Breast epithelium (tissue), 4 donors: ENCODE measurements at regions not wholly inside any gene's neighbourhood (a gene's known extent, or its start where the extent isn't known, plus 50 kb on each side); places are given as distances from the start of the nearest gene placed in this dataset.

ENCODE experiments used
- DNase-seq, 2 donors: peaks; one replicate each; pipeline ENCODE4 v3.0.0-alpha.2; 2019; ENCODE audit warnings: low spot score in 2 of 2
- H3K27ac ChIP-seq, 2 donors: fragments of 200-600 bp; sonication (generic) in 1 of 2; one replicate each; pipeline ENCODE4 v1.5.1; 2016 to 2019; ENCODE audit warnings: mild to moderate bottlenecking in 1 of 2
- H3K27me3 ChIP-seq, 2 donors: fragments of 200-600 bp; sonication (generic) in 1 of 2; one replicate each; pipeline versions ENCODE4 v1.5.1 to v1.6.0; 2017 to 2019; ENCODE audit warnings: control low read depth in 1 of 2, mild to moderate bottlenecking in 1 of 2
- H3K36me3 ChIP-seq: fragments of 200-600 bp; one replicate; pipeline ENCODE4 v1.5.1; 2019
- H3K4me1 ChIP-seq, 2 donors: fragments of 200-600 bp; sonication (generic); one replicate each; pipeline ENCODE4 v1.5.1; 2016 to 2019; ENCODE audit warnings: control low read depth in 1 of 2
- H3K4me3 ChIP-seq, 3 donors: fragments of 200-600 bp; sonication (generic); 1 replicate in 2 of 3; 2 replicates in 1 of 3; pipeline ENCODE4 v1.5.1; 2016 to 2019; ENCODE audit warnings: mild to moderate bottlenecking in 3 of 3, moderate library complexity in 2 of 3
- H3K9me3 ChIP-seq, 2 donors: fragments of 200-600 bp; sonication (generic) in 1 of 2; one replicate each; pipeline ENCODE4 v1.5.1; 2016 to 2019; ENCODE audit warnings: control low read depth in 1 of 2
- POLR2A ChIP-seq: fragments of 450-650 bp; IDR thresholded peaks from one replicate; pipeline ENCODE4 v1.6.1; 2016; ENCODE audit warnings: antibody characterized with exemption, mild to moderate bottlenecking, moderate library complexity
- POLR2AphosphoS5 ChIP-seq, 3 donors: sonication (generic); formaldehyde crosslinking; IDR thresholded peaks; one replicate each; pipeline ENCODE4 v1.6.1; 2017; ENCODE audit warnings: antibody characterized with exemption in 3 of 3
- intact Hi-C: fragments of 100-400 bp; cut with DNase I; formaldehyde crosslinking; loops from one replicate; pipeline ENCODE4 v1.15.1; 2023; ENCODE audit warnings: low total_unique reads
- TF ChIP-seq, protein P1 (sequence below), 3 donors: fragments of 450-650 bp; IDR thresholded peaks; one replicate each; pipeline ENCODE4 v1.5.1; 2016 to 2017; ENCODE audit warnings: antibody characterized with exemption in 3 of 3, mild to moderate bottlenecking in 3 of 3, moderate library complexity in 3 of 3

DNA sequence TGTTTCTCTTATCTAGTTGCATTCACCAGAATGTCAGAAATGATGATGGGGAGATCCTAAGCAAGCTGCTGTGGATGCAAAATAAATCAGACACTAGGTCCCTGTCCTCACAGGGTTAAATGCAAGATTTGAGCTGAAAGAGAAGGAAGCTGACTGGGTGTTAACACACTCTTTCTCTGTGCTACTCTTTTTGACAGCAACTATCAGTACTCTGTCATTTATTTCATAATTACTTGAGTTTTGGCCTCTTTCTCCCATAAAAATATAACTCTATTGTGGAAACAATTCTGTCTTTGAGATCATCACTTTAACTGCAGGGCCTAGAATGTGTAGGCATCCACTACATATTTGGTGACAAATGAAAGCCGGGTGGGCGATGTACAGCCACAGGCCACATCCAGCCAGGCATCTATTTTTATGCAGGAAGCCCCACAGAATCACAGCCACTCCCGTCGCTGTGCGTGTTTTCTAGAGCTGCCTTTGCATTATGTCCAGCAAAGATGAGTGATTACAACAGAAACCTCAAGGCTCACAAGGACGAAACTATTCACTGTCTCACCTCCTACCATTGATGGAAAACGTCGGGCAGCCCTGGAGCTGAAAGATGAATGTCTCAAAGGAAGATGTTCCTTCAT, 849.0 kb downstream of the RNF144A start:
- peaks cover 10 to 20% of the 10 kb centered on the region in 2 donors for H3K9me3 ChIP-seq
- no peaks in the 10 kb centered on the region for H3K36me3 ChIP-seq
- no peak overlapping the region for H3K4me3 ChIP-seq
- no peaks in the 10 kb centered on the region for H3K4me1 ChIP-seq
- no peak overlapping the region for H3K27ac ChIP-seq
- intact Hi-C loops, result no loop called here
- TF ChIP-seq POLR2AphosphoS5 (IDR thresholded peaks at IDR 0.05) (no peak), POLR2A (no peak)
- TF ChIP-seq, protein P1, sequence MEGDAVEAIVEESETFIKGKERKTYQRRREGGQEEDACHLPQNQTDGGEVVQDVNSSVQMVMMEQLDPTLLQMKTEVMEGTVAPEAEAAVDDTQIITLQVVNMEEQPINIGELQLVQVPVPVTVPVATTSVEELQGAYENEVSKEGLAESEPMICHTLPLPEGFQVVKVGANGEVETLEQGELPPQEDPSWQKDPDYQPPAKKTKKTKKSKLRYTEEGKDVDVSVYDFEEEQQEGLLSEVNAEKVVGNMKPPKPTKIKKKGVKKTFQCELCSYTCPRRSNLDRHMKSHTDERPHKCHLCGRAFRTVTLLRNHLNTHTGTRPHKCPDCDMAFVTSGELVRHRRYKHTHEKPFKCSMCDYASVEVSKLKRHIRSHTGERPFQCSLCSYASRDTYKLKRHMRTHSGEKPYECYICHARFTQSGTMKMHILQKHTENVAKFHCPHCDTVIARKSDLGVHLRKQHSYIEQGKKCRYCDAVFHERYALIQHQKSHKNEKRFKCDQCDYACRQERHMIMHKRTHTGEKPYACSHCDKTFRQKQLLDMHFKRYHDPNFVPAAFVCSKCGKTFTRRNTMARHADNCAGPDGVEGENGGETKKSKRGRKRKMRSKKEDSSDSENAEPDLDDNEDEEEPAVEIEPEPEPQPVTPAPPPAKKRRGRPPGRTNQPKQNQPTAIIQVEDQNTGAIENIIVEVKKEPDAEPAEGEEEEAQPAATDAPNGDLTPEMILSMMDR (IDR thresholded peaks at IDR 0.05), result no peak
- H3K27me3 ChIP-seq, result no peaks in the 10 kb centered on the region
- no peak for DNase-seq

DNA sequence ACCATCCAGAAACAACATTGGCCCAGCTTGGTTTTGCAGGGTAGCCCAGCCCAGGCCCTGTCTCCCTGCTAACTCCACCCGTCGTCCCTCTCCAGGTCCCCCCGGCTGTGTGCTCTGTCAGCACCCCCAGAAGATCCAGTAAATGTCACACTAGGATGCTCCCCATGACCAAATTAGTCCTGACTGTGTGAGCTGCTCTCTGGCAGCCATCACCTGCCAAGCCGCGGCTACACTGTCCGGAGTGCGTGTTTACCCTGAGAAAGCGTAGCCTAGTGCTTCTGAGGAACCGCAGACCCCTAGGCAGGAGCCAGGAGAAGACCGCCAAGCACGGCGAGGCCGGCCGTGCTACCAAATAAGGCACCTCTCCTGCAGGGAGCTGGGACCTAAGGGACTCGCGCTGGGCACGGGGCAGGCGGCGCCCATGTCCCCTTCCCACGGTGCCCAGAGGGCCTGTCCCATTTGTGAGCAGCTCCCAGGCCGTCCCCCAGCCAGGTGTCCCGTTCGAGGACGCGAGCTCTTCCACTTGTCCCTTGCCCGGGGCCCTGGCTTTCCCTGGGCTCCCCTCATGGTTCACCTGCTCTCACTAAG, 849.9 kb downstream of the RNF144A start:
- H3K9me3 ChIP-seq, result peaks cover 10 to 20% of the 10 kb centered on the region in 2 donors
- intact Hi-C loops, result no loop called here
- H3K4me3 ChIP-seq, result no peak overlapping the region
- TF ChIP-seq POLR2A (no peak), POLR2AphosphoS5 (IDR thresholded peaks at IDR 0.05) (no peak)
- TF ChIP-seq, protein P1 (IDR thresholded peaks at IDR 0.05), result no peak
- no peaks in the 10 kb centered on the region for H3K27me3 ChIP-seq
- H3K27ac ChIP-seq, result no peak overlapping the region
- DNase-seq, result no peak
- H3K36me3 ChIP-seq, result no peaks in the 10 kb centered on the region
- H3K4me1 ChIP-seq, result no peaks in the 10 kb centered on the region

DNA sequence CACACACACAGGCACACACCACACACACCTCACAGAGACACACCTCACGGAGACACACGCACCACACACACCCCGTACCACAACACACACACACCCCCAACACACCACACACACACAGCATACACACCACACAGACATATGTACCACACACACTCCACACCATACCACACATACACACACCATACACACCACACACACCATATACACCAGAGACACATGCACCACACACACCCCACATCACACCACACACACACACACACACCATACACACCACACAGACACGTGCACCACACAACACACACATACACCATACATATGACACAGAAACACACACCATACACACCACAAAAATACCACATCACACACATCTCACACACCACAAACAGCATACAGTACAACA, 850.7 kb downstream of the RNF144A start:
- H3K4me1 ChIP-seq, result no peaks in the 10 kb centered on the region
- H3K4me3 ChIP-seq, result no peak overlapping the region
- H3K27ac ChIP-seq, result no peak overlapping the region
- TF ChIP-seq, protein P1 (IDR thresholded peaks at IDR 0.05), result no peak
- TF ChIP-seq POLR2AphosphoS5 (IDR thresholded peaks at IDR 0.05), result no peak
- TF ChIP-seq POLR2A, result no peak
- no peaks in the 10 kb centered on the region for H3K27me3 ChIP-seq
- no peak for DNase-seq
- no peaks in the 10 kb centered on the region for H3K36me3 ChIP-seq
- intact Hi-C loops, result no loop called here
- peaks cover 10 to 16% of the 10 kb centered on the region in 2 donors for H3K9me3 ChIP-seq

DNA sequence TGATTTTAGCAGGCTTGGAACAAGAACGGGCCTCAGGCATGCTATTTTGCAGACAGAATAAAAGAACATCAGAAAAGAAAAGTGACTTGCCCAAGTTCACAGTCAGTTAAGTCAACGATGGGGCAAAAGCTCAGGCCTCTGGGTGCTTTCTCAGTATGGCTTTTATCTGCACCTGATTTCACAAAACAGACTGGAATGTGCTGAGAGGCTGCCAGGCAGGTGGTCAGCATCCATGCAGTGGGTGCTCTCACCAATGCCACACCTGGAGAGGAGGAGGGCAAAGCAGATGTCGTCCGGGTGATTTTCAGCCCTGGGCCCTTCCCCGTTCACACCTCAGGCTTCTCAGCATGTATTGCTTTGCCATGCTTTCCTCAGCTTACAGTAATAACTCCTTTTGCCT, 854.6 kb downstream of the RNF144A start:
- intact Hi-C loops, result no loop called here
- peaks cover 0 to 4% of the 10 kb centered on the region in 2 donors for H3K4me1 ChIP-seq
- no peak overlapping the region for H3K4me3 ChIP-seq
- H3K9me3 ChIP-seq, result no peaks in the 10 kb centered on the region
- H3K36me3 ChIP-seq, result no peaks in the 10 kb centered on the region
- H3K27me3 ChIP-seq, result no peaks in the 10 kb centered on the region
- TF ChIP-seq, protein P1 (IDR thresholded peaks at IDR 0.05), result no peak
- no peak for TF ChIP-seq POLR2AphosphoS5 (IDR thresholded peaks at IDR 0.05)
- no peak for TF ChIP-seq POLR2A
- peak overlapping the region; percentile 89 to 90 for H3K27ac ChIP-seq
- no peak for DNase-seq
